Liver (tissue), 3 donors: ENCODE measurements at regions not wholly inside any gene's neighbourhood (a gene's known extent, or its start where the extent isn't known, plus 50 kb on each side); places are given as distances from the start of the nearest gene placed in this dataset.

Experiments
- EGR1 ChIP-seq, 2 donors: IDR thresholded peaks; 2 replicates each; pipeline ENCODE4 v1.6.1; 2016 to 2018; ENCODE audit warnings: antibody characterized with exemption in 2 of 2, low read depth in 2 of 2
- GABPA ChIP-seq, 2 donors: IDR thresholded peaks in 1 of 2; conservative IDR thresholded peaks in 1 of 2; 2 replicates each; pipeline ENCODE4 v1.6.1; 2016; ENCODE audit warnings: antibody characterized with exemption in 2 of 2, mild to moderate bottlenecking in 1 of 2, moderate library complexity in 1 of 2
- RAD21 ChIP-seq, 2 donors: IDR thresholded peaks; 2 replicates each; pipeline ENCODE4 v1.6.1; 2016; ENCODE audit warnings: antibody characterized with exemption in 2 of 2, mild to moderate bottlenecking in 2 of 2
- RXRA ChIP-seq, 2 donors: IDR thresholded peaks; 2 replicates each; pipeline ENCODE4 v1.6.1; 2017 to 2018; ENCODE audit warnings: antibody characterized with exemption in 2 of 2, mild to moderate bottlenecking in 1 of 2
- SP1 ChIP-seq: IDR thresholded peaks from 2 replicates; pipeline ENCODE4 v1.6.1; 2018; ENCODE audit warnings: antibody characterized with exemption, mild to moderate bottlenecking
- TAF1 ChIP-seq: conservative IDR thresholded peaks from 2 replicates; pipeline ENCODE4 v1.6.1; 2016; ENCODE audit warnings: antibody characterized with exemption, mild to moderate bottlenecking
- YY1 ChIP-seq: IDR thresholded peaks from 2 replicates; pipeline ENCODE4 v1.6.1; 2016; ENCODE audit warnings: antibody characterized with exemption, mild to moderate bottlenecking
- TF ChIP-seq, protein P1 (sequence below): IDR thresholded peaks from 2 replicates; pipeline ENCODE4 v1.6.1; 2016; ENCODE audit warnings: antibody characterized with exemption
- TF ChIP-seq, protein P2 (sequence below): fragments of 150-350 bp; IDR thresholded peaks from 2 replicates; pipeline ENCODE4 v1.5.1; 2017; ENCODE audit warnings: improper control_type of control experiment, low read depth, low read length; ENCODE audit not compliant: missing input control
- TF ChIP-seq, protein P3 (sequence below): IDR thresholded peaks from 2 replicates; pipeline ENCODE4 v1.6.1; 2016; ENCODE audit warnings: antibody characterized with exemption
- donor health status: healthy.
- donor health status: healthy.

DNA sequence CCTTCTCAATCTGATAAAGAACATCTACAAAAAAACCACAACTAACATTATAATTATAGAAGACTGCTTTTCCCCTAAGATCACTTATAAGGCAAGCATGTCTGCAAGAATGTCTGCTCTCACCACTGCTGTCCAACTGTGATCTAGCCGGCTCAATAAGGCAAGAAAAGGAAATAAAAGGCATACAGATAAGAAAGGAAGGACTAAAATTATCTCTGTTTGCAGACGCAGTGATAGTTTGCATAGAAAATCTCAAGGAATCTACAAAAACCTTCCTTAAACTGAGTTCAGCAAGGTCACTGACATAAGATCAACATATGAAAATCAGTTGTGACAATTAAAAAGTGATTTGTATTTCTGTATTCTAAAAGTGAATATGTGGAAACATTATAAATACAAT, 138.0 kb upstream of the EGLN3 start:
- no peak for TF ChIP-seq RAD21 (IDR thresholded peaks at IDR 0.05)
- TF ChIP-seq, protein P1, sequence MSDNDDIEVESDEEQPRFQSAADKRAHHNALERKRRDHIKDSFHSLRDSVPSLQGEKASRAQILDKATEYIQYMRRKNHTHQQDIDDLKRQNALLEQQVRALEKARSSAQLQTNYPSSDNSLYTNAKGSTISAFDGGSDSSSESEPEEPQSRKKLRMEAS, result no peak
- TF ChIP-seq YY1, result no peak
- TF ChIP-seq, protein P2, sequence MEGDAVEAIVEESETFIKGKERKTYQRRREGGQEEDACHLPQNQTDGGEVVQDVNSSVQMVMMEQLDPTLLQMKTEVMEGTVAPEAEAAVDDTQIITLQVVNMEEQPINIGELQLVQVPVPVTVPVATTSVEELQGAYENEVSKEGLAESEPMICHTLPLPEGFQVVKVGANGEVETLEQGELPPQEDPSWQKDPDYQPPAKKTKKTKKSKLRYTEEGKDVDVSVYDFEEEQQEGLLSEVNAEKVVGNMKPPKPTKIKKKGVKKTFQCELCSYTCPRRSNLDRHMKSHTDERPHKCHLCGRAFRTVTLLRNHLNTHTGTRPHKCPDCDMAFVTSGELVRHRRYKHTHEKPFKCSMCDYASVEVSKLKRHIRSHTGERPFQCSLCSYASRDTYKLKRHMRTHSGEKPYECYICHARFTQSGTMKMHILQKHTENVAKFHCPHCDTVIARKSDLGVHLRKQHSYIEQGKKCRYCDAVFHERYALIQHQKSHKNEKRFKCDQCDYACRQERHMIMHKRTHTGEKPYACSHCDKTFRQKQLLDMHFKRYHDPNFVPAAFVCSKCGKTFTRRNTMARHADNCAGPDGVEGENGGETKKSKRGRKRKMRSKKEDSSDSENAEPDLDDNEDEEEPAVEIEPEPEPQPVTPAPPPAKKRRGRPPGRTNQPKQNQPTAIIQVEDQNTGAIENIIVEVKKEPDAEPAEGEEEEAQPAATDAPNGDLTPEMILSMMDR, result no peak
- TF ChIP-seq, protein P3, sequence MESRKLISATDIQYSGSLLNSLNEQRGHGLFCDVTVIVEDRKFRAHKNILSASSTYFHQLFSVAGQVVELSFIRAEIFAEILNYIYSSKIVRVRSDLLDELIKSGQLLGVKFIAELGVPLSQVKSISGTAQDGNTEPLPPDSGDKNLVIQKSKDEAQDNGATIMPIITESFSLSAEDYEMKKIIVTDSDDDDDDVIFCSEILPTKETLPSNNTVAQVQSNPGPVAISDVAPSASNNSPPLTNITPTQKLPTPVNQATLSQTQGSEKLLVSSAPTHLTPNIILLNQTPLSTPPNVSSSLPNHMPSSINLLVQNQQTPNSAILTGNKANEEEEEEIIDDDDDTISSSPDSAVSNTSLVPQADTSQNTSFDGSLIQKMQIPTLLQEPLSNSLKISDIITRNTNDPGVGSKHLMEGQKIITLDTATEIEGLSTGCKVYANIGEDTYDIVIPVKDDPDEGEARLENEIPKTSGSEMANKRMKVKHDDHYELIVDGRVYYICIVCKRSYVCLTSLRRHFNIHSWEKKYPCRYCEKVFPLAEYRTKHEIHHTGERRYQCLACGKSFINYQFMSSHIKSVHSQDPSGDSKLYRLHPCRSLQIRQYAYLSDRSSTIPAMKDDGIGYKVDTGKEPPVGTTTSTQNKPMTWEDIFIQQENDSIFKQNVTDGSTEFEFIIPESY, result no peak
- no peak for TF ChIP-seq SP1
- TF ChIP-seq EGR1 (IDR thresholded peaks at IDR 0.05; ENCODE audit: low read depth in 2 of 2), result no peak
- no peak for TF ChIP-seq GABPA (IDR thresholded peaks at IDR 0.05 in 1 of 2, conservative IDR thresholded peaks at IDR 0.05 in 1 of 2)
- no peak for TF ChIP-seq TAF1
- TF ChIP-seq RXRA (IDR thresholded peaks at IDR 0.05), result no peak
